Stimulated activated CD4-positive, alpha-beta T cell treated with anti-CD3 and anti-CD28 coated beads, TNF-alpha, amount 100 ng/mL, for 1 hour (primary cell): ENCODE measurements at regions not wholly inside any gene's neighbourhood (a gene's known extent, or its start where the extent isn't known, plus 50 kb on each side); places are given as distances from the start of the nearest gene placed in this dataset.

Experiments used
- DNase-seq, 3 donors: peaks; one replicate each; pipeline ENCODE4 v3.0.0-alpha.2; 2020; ENCODE audit warnings: low read depth in 3 of 3, low spot score in 1 of 3

DNA sequence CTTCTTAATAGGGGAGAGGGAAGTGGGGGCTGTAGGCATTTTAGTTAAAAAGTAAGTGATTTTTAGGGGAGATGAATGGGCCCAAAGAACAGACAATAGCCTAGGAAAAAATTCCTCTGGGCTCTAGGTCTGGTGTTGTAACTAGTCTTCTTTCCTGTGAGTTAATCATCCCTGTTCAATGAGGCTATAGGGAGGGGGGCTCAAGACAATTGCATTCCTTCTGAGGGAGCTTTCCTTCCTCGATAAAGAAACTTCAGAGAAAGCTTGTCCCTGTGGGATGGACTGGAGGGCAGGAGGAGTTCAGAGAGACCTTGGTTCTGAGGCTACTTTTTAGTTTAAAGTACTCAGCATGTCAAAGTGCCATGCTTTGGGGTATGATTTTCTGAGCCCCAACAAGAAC is 127.2 kb downstream of the BBS10 start:
- DNase-seq, result no peak

DNA sequence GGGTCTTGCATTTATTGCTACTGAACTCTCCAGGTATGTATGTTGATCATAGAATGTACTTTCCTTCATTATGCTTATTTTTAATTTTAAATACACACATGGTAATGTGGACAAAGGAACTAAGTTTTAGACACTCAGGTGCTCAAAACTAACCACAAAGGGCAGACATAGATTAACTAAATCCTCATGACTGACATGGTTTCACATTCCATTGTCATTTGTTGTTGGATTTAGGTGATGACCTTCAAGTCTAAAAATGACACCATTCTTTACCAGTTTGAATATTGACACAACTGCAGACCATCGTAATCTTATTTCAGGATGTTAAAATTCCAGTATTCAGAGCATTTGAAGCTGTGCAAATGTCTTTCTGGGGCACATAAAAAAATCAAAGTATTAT is 128.4 kb downstream of the BBS10 start:
- no peak for DNase-seq

DNA sequence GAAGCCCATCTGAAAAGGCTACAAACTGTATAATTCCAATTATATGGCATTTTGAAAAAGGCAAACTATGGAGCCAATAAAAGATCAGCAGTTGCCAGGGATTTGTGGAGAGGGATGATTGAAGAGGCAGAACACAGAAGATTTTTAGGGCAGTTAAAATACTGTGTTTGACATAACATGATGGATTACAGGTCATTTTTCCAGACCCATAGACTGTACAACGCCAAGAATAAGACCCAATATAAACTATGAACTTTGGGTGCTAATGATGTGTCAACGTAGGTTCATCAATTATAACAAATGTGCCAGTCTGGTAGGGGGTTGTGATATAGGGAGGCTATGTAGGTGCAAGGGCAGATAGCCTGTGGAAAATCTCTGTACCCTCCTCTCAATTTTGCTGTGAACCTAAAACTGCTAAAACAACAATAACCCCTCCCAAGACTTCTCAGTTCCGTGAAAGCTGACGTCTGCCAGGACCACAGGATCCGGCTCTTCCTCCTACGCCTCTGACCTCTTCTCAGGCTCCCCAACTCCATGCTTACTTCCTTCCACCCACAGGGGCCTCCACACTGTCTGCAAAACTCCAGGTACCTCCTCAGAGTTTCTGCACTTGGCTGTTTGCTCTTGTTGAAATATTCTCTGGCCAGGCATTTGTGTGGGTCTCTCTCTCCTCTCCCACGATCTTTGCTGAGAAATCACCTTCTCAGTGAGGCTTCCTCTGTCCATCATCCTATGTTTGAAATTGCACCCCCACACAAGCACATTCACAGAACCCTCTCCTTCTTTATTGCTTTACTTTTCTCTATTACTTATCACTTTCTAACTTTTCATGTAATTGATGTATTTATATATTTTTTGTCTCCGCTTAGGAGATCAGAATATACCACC is 131.4 kb downstream of the BBS10 start:
- DNase-seq, result no peak

GRCh38 chr12:76208129-76208528 is 123.6 kb upstream of the NAP1L1 start:
- no peak for DNase-seq

DNA sequence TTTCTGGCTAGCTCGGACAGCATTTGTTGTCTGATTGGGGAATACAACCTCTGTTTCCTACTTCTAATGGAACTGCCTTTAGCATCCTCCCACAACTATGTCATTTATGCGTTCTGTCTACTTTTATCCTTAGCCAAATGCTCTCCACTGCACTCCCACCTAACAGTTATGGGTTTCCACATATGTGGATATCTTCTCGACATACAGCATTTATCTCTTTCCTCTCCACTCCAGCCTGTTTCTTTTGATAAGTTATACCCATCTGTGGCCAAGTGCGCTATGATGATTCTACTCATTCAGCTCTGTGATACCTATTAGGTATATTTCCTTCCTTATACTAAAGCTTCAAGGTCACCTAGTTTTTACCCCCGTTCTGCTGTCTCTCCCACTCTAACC is 122.2 kb upstream of the NAP1L1 start:
- DNase-seq, result no peak

GRCh38 chr12:76206039-76206676 is 121.7 kb upstream of the NAP1L1 start:
- no peak for DNase-seq

- no peak for DNase-seq
Measured at GRCh38 chr12:76202621-76203020, 118.1 kb upstream of the NAP1L1 start.

DNA sequence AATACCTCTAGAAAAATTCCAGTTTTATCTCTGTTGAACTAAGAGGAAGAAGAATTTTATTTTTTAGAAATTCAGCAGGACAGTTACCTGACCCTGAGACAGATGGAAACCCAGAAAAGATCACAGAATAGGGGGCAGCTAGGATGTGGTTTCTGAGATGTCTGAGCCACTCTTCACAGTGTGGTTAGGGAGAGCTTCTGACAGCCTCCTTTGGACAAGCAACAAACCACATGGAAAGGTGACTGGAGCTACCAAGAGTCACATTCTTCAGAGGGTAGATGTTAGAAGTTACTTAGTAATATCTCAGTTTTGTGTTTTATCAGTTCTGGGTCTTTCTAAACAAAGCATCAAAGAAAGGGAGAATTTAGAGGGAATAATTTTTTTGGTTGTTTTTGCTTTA is 117.3 kb upstream of the NAP1L1 start:
- DNase-seq, result no peak

DNA sequence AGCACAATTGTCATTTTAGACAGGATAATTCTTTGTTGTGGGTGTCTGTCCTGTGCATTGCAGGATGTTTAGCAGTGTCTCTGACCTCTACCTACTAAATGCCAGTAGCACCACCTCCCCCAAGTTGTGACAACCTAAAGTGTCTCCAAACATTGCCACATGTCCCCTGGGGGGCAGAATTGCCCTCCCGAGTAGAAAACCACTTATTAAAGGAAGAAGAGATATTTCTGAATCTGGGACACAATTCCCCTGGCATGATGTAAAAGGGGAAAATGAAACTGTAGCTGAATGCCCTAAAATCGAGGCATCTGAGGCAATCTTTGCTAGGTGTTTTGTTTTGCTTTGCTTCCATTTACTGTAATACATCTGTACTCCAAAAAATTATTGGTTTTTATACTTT is 116.8 kb upstream of the NAP1L1 start:
- DNase-seq, result no peak

- no peak for DNase-seq
Measured at GRCh38 chr12:76199808-76200207, 115.3 kb upstream of the NAP1L1 start.

DNA sequence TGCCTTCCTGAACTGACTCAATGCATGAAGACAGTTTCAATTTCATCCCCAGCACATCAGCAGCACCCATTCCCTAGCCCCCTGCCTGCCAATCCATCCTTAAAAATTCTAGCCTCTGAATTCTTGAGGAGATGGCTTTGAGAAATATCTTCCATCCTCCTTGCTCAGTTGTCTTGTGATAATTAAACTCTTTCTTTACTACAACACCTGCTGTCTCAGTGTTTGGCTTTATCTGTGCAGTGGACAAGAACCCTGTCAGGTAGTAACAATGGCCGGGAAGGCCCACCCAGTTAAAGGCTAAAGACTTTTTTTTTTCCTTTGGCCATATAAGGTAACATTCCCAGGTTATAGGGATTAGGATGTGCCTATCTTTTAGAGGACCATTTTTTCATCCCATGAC is 114.4 kb upstream of the NAP1L1 start:
- no peak for DNase-seq

DNA sequence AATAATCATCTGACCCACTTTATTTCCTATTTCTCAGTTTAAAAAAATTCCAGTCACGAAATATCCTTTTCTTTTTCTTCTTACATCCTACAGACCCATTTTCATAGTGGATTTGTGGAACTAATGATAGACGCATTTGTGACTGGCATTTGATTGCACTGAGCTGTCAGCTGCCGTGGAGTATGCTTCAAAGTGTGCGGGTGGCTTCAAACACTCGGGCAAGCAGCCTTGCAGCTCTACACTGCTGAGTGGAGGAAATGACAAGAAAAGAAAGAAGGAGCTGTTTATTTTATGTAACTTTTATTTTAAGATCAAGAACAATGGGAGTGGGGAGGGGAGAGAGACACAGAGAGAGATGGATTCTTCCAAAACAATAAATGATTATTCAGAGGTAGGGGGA is 112.8 kb upstream of the NAP1L1 start:
- no peak for DNase-seq

DNA sequence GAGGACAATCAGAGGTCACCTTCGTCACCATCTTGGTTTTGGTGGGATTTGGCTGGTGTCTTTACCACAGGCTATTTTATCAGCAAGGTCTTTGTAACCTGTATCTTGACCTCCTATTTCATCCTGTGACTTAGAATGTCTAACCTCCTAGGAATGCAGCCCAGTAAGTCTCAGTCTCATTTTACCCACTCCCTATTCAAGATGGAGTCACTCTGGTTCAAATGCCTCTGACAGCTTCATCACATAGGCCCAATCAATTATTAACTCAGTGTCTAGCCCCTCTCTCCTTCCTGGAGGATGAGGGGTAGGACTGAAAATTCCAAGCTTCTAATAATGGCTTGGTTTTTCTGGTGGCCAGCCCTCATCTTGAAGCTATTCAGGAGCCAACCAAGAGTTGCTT is 111.4 kb upstream of the NAP1L1 start:
- DNase-seq, result no peak

- DNase-seq, result no peak
Measured at GRCh38 chr12:76194724-76195123, 110.2 kb upstream of the NAP1L1 start.

GRCh38 chr12:76193961-76194360 is 109.5 kb upstream of the NAP1L1 start:
- no peak for DNase-seq

DNA sequence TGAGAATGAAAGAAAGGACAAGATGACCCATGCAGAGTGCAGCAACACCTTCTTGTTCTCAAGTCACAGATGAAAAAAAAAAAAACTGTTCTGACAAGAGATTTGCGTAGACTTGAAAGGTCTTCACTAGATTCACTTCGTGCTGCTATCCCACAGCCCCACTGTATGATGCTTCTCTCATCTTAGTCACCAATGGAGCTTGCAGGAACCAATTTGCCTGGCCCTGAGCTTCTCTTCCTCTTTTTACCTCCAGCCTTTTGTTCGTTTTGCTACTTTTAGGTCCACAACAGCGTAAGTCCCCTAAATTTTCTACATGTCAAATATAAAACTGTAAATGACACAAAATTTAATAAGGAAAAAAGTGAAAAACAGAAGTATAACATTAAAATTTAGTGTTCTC is 107.9 kb upstream of the NAP1L1 start:
- DNase-seq, result no peak

DNA sequence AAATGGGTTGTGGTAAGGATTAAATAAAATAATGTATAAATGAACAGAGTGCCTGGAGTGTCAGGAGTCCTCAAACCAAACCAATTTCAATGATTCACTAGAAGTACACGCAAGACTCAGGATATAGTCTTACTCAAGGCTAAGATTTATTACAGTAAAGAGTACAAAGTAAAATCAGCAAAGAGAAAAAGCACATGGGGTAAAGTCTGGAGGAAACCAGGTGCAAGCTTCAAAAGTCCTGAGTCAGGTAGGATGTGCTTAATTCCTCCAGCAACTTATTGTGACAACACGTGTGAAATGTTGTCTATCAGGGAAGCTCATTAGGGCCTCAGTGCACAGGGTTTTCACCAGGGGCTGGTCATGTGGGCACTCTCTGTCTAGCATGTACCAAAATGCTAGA is 105.8 kb upstream of the NAP1L1 start:
- DNase-seq, result no peak

GRCh38 chr12:76189851-76190250 is 105.4 kb upstream of the NAP1L1 start:
- no peak for DNase-seq

- DNase-seq, result no peak
Measured at GRCh38 chr12:76187177-76187576, 102.7 kb upstream of the NAP1L1 start.

- DNase-seq, result no peak
Measured at GRCh38 chr12:76186131-76186906, 101.8 kb upstream of the NAP1L1 start.

DNA sequence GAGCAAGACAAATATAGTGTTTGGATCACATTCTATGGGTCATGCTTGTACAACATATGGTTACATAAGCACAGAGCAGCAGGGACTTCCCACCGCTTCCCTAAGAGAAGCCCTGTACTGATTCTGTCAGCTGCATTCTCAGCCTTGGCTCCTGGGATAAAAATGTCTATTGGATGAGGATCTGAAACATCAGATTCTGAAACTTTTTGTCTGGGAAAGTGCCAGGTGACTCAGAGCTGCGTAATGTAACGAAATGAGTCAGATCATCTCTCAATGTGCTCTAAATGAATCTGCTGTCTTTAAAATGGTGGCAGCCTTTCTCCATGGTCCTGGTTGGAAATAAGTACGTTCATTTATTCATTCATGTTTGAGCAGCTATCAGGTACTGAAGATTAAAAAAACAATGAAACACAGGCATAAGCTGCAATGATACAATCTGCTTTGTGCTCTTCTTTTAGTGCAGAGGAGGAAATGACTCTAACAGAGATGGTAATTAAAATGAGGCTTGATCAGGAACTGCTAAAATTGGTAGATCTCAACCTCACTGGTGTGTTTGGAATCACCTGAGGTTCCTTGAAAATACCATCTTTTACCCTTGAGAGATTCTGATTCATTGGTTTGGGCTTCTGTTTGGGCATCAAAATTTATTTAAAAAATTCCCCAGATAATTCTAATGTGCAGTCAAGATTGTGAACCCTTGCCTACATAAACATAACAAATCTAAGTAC is 99.1 kb upstream of the NAP1L1 start:
- DNase-seq, result no peak
